ENCODE measurements at regions not wholly inside any gene's neighbourhood (a gene's known extent, or its start where the extent isn't known, plus 50 kb on each side); places are given as distances from the start of the nearest gene placed in this dataset.

DNA sequence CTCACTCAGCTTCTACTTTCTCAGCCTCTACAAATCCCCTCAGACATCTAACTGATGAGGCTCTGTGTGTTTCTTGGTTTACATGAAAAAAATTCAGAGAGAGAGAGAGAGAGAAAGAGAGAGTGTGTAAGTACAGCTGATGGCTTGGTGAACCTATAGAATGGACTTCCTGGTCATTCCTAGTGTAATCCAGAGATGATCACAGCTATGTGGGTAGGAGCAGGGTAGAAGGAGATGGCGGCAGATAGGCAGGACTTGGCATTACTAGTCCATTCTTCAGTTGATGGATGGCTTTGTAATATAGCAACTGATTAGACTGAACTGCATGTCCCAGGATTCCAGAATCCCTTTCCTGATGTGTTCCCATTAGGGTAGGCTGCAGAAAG is 429.3 kb upstream of the CLINT1 start:
- TF ChIP-seq EZH2 (IDR thresholded peaks at IDR 0.05) = no peak
- no peak for TF ChIP-seq POLR2AphosphoS5 (IDR thresholded peaks at IDR 0.05; ENCODE audit: borderline replicate concordance, low read depth, low read length)
- no peak for TF ChIP-seq FOXP2 (optimal IDR thresholded peaks at IDR 0.05; ENCODE audit: control extremely low read depth, extremely low read length, insufficient read depth)

All from SK-N-MC (cell line).